CD4-positive, alpha-beta T cell treated with Interleukin-2 at 100 ng/mL for 4 hours (primary cell): ENCODE measurements at regions not wholly inside any gene's neighbourhood (a gene's known extent, or its start where the extent isn't known, plus 50 kb on each side); places are given as distances from the start of the nearest gene placed in this dataset.

Source experiments
- DNase-seq: peaks from one replicate; pipeline ENCODE4 v3.0.0-alpha.2; 2020; ENCODE audit warnings: low spot score

DNA sequence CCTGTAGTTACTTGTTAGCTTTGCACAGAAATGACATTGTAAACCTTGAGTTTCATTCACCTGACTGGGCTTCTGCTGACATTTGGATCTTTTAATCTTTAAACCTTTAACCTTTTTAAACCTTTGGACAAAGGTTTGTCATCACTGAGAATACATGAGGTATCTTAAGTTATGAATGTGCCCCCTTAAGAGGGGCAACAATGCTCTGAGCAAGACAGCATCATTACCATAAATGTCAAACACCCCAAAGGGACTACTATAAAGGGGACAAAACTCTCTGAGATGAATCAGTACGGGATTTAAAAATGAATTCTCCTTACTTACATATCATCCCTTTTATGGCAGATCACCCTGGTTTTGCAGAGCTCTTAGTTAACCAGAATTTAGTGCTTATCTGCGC, 203.3 kb downstream of the COG6 start:
- DNase-seq, result no peak

DNA sequence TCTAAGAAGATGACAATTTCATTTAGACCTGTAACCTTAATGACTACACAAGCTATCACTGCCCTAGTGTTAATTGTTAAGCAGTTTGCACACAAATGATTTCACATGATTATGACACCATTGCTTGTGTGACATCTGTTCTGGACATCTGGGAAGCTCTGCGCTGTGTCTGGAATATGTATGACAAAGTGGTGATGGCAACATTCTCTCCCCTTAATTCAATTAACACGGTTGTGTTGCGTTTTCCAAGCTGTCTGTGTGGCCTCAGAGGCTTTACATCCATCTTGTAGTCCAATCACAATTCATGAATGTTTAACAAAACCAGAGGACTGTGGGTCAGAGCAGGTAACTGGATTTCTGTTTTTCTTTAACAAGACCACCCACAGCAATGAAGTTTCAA, 204.4 kb downstream of the COG6 start:
- no peak for DNase-seq

DNA sequence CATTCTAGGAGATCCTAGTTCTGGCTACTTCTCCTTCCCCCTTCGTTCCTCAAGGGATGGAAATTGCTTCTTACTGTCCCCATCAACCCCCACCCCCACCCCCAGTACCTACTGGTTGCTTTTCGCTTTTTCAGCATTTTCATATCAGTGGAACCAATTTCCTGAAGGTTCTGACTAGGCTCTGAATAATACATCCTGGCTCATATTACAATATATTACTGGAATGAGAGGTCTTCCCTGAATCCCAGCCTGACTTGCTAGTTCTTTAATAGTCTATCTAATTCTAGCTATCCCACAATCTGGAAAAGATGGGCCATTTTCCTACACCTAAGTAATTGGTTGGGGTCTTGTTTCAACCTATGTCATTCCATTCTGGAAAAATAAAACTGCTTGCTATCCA, 207.4 kb downstream of the COG6 start:
- no peak for DNase-seq

DNA sequence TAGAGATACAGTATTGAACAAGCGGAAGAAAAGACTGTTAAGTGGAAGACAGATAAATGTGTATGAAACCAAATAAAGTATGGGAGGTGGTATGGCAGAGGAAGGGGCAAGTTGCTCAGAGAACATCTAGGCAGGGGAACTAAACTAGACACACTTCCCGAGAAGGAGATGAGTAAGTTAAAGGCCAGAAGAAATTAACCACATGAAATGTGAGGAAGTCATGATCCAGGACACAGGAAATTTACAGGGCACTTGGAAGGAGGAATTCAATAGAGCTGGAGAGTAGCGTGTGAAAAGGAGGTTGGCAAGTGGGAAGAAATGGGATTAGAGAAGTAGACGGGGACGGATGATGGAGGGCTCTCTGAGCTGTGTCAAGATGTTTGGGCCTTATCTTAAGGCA, 208.8 kb downstream of the COG6 start:
- DNase-seq, result no peak

DNA sequence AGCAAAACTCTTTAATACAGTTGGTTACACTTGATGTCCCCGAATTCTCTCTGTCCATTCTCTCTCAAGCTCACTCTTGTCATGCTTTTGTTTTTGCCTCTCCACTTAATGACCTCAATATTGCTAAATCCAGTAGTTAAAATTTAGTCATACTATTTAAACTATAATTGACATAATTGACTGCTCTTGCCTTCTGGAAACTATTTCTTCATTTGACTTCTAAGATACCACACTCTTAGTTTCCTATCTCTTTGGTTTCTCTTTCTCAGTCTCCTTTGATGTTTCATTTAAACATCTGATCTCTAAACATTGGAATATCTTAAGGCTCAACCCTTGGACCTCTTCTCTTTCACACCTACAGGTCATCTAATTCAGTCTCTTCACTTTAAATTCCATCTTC, 211.3 kb downstream of the COG6 start:
- DNase-seq, result no peak

DNA sequence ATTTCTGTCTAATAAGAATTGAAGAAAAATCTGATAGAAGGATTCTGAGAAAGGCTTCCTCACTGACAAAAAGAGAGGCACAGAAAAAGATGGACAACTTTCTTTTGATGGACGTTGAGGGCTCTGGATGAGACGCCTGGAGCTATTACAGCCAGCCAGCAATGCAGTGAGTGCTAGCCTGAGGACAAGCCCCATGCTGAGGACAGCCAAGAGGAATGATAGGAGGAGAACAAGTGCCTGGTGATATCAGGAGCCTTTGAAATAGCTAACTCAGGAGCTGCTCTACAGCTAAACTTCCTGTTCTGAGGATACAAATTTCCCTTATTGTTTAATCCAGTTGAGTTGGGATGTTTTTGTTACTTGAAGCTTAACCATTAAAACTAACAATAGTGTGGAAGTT, 212.3 kb downstream of the COG6 start:
- DNase-seq, result no peak

DNA sequence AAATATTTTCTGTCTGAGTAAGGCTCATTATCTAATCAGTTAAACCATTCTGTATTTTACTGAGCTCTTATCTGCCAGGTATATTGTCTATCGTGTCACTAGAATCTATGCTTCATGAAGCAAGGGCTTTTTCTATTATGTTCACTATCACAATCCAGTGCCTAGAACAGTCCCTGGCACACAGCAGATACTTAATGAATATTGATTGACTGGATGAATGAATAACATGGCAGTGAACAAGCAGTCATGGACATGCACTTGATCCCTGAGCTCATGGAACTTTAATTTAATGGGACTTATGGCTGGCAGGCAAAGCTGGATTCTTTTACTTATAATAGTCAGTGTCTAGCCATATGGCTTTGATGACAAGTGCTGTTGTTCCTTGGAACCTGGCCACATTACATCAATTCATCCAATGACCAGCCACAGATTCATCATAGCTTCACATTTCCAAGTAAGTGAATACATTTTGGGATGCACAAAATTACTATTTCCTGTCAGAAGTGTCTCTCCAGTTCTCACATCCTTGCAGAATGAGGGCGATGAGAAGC, 214.8 kb downstream of the COG6 start:
- no peak for DNase-seq

DNA sequence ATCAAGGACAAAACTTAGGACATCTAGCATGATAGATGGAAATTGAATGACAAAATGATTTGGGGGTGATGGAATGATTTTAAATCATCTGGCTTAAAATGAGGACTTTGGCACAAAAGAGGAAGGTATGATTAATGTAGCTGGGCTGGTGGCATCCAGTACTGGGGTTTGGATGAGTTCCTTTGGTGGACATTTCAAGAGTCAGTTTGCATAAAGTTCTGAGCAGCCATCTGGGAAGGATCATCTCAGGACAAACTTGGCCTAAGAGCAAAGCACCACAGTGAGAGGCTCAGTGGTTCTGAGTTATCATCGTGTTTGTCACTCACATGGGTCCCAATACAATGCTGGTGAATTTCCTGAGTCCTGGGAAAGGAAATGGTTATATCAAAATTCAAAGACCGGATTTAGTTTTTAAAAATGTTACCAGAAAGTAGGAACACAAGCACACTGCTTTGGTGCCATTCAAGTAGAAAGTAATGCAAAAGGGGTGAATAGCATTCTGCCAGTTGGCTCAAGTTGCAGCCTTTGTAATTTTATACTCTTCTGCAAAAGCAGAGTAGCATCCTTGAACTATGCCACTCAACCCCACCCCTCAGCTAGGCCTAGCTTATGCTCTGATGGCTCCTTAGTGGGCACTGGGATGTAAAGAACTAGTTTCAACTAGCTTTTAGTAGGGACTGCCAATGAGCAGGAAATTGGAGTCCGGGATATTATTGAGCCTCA, 219.0 kb downstream of the COG6 start:
- no peak for DNase-seq

DNA sequence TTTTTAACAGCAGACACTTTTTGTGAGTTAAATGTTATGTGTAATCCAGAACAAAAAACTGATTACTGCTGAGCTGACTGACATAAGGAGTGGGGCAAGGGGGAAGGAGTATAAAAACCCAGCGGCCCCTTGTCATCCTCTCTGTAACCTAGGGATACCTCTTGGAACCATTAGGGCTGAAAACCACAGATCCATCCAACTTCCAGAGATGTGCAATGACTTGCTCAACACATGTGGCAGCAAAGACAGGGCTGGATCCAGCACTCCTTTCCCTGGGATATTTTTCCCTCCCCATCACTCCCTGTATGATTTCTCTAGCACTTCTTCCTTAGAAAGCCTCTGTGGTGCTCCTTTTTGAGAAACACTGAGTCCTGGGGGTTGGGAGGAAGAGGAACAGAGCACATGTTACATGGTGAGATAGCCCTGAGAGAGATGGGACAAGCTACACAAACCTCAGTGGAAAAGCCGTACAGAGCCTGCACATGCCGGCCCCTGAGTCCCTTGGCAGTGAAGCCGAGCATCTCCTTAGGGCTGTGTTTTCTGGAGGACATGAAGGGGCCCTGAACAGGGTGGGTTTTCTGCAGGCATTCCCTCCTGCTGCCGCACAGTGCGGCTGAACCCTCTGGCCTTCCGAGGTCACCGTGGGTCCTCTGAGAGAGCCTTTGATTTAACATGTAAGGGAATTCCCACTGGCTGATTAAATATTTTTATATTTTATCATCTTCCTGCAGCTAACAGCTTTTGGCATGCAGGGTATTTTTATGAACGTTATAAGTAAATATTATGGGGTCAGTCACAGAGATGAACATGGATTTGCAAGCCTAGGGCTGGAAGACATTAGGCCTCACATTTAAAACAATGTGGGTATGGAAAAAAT, 219.9 kb downstream of the COG6 start:
- no peak for DNase-seq

DNA sequence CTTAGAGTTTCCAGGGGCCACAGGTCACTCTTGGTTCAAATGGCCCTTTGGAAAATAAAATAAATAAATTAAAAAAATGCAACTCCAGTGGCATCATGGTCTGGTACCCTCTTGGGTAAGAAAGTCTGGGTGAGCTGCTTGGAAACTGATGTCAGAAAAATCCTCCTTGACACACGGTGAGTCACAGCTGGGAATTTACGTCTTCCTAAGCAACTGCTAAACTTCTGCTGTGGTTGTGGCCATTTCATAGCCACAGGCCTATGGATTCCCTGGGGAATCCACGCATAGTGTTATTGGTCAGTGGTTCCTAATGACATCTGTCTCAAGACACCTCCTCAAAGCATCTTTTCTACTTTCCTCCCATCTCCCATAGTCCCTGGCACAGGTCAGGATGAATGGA, 220.8 kb downstream of the COG6 start:
- no peak for DNase-seq

DNA sequence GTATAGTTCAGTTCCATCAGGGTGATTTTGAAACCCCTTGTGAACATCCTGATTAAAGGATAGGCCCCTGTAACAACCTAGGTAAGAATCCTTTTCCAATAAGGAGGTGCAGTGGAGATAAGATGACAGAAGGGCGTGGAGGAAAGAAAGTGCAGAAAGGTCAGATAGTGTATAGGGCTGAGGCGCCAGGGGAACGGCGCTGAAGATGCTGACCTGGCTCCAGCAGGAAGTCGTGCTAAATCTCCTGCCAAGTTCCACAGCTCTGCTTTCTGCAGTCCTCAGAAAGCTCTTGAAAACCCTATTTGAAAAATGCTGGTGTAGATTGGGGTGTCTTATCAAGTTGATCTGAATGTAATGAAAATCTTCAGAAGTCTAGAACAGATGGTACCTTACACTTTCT, 221.7 kb downstream of the COG6 start:
- DNase-seq, result no peak

DNA sequence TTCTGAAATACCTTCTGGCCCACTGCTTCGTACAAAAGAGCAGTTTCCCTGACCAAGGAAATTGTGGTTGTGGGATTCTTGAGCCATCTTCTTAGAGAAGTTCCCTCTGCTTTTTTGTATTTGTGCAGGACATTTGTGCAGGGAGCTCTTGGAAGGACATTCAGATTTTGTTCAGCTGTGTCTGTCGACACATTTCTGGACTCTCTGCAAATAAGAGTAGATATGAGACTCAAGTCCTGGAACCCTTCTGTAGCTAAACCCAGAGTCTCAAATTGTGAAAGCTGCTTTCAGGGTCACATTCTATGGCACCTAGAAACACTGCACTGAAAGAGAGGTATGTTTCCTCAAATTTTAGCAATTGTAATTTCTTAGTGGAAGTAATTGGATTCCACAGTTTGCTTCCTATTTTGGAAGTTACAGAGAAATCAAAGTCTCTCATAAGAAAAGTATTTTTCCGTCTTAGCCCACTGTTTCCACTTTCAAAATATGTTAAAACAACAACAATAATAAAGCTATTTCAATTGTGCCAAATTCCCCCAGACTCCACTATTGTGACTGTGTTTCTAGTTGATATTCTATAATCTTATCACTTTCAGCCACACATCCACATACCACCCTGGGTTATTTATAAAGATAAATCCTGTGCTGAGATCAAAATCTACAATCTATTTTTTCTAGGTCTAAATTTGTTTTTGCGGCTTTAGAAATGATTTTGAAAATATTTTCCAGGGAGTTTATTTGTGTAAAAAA, 224.0 kb downstream of the COG6 start:
- no peak for DNase-seq

DNA sequence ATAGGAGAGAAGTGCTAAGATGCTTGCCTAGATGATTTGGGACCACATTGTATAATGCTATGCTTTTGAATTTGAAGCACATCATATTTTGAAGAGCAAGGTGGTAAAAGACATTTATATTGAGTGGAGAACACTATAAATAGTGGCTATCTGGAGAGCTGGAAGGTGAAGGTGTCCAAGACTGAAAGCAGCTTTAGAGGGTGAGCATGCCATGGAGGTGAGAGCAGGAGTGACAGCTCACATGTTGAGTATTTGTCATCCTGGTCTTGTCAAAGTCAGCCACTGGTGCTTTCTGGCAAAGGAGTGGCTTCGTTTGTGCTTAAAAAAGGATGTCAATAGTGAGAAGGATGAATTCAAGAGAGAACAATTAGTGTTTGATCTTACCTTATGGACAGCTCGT, 225.9 kb downstream of the COG6 start:
- DNase-seq, result no peak

DNA sequence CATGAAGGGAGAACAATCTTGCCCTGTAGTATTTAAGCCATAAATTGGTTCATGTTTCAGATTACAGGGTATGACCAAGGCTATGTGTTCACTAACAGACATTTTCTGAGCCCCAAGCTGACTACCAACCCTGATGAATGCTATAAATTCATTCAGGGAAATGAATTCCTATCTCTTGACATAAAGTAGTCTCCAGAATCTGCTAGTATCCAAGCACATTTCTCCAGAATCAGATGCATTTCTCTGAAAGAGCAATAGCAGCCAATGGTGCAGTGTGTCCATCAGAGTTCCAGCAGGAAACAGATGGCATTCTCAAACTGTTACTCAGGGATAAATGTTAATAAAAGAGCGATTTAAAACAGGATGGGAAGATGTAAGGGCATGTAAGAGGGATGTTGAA, 226.4 kb downstream of the COG6 start:
- no peak for DNase-seq

DNA sequence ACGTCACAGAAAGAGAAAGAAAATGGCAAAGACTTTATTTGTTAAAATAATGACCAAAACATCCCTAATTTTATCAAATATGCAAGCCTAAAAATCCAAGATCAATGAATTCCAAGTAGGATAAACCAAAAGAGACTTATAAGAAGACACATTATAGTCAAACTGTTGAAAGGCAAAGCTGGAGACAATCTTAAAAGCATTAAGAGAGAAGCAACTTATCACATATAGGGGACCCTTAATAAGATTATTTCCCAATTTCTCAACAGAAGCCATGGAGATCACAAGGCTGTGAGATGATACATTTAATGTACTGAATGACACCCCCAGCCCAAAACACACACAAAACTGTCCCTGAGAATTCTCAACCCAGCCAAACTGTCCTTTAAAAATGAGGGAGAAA, 228.7 kb downstream of the COG6 start:
- no peak for DNase-seq

DNA sequence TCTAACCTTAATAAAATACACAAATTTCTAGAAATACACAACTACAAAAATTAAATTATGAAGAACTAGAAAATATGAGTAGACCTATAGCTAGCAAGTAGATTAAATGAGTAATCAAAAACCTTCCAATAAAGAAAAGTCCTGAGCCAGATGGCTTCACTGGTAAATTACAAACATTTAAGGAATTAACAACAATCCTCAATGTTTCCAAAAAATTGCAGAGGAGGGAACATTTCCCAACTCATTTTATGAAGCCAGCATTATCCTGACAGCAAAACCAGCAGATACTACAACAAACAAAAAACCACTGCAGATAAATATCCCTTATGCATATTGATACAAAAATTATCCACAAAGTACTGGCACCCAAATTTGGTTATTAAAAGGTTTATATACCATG, 230.9 kb downstream of the COG6 start:
- no peak for DNase-seq

DNA sequence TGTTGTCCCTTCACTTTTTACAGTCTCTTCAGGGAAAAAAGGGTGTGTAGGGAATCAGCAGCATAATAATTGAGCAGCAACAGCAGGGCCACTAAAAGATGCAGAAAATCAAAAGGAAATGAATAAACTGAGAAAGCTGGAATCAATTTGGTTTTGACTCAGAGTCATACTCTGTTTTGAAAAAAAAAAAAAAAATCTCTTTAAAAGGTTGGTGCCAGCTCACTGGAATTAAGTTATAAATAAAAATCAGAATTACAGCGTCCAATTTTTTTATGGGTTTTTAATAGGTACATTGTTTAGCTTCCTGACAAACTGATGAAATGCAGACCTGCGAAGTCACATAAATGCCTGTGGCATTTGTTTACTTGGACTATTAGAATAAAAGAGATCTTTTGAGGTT, 231.9 kb downstream of the COG6 start:
- no peak for DNase-seq

DNA sequence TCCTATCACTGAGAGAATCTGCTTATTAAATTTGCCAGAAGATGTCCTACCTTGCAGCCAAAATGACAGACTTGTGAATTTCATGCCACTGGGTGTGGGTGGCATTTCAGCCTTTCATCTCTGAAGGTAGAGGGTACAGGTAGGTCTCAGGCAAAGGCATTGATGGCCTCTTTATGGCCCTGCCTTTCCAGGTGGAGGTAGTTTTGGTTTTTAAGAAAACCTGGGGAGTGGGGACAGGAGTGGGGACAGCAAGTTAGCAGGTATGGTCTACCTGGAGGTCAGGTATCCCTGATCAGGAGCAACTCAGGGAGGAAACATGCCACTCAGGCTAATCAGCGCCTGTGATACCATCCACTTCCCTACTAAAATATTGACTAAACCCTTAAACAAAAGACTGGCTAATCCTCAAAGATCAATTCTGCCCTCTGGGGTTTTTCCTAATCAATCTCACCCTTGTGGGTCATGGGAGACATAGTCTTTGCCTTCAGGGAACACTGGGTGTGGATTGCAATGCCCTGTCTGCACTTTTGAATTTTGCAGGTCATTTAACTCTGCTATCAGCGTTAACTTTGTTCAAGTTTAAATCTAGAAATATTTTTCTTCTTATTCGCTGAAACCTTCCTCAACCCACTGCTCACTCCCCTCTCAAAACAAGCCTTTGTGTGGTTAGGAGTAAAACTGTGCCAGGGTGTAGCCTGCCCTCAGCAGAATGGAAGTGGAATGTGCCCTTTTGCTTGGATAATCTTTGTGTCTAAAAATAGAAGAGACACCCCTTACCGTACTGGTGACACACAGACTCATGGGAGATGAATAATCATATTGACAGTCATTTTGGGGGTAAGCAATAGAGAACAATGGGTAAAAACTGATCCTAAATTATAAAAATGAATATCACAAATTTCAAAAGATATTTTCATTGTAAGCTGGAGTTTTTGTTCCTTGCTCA, 233.7 kb downstream of the COG6 start:
- DNase-seq, result no peak

DNA sequence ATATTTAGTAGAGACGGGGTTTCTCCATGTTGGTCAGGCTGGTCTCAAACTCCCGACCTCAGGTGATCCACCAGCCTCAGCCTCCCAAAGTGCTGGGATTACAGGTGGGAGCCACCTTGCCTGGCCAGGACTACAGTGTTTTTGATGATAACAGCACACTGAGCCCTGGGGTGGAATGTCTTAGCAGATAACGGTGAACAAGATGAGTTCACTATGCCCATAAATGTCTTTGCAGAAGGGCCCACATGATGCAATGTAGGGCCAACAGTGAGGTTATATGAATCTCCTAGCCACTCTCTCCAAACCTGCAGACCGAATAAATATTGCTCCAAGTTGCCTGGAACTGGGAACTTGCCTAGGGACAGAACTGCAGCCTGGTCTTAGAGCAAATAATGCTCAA, 235.1 kb downstream of the COG6 start:
- no peak for DNase-seq

DNA sequence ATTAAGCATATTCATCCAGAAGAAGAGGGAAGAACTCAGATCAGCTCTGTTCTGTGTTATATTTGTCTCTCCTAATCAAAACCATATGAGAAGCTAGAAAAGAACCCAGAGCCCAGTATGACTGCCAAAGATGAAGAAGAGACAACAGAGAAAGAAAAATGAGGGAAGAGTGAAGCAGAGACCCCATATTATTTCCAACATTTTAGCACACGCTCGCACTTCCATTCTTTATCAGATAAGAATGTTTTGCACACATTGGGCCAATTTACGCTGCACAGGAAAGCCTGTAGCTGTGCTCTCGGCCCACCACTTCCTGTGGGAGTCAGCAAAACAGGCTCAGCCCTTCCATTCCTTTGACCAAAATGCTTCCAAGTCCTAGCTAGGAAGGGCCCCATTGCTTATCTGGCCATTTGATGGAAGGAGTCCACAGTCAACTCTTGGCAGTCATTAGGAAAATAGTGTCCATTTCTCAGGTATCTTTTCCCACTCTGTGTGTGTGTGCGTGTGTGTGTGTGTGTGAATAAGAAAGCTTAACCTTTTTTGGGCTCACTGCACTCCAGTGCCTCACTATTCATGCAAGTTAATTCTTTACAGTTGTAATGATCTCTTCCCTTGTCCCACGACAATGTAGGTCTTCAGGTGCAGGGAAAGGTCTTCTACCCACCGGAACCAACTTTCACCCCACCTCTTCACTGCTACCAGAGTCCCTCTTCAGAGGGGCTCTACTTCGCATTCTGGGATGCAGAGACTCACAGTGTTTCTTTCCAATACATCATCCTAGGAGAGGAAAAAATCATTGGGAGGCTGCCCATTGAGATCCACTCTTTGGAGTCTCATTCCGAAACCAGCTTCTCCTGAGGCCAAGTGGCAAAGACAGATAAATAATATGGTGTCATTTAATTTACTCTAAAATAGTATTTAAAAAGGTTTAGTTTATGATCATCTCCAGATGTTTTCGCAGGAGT, 237.5 kb downstream of the COG6 start:
- peak; percentile 1 for DNase-seq
